Ishikawa (cell line): ENCODE measurements at regions not wholly inside any gene's neighbourhood (a gene's known extent, or its start where the extent isn't known, plus 50 kb on each side); places are given as distances from the start of the nearest gene placed in this dataset.

Experiments used
- CEBPB ChIP-seq: IDR thresholded peaks from 2 replicates; pipeline ENCODE4 v1.6.1; 2012
- CREB1 ChIP-seq: IDR thresholded peaks from 2 replicates; pipeline ENCODE4 v1.6.1; 2012; ENCODE audit warnings: low read depth
- EGR1 ChIP-seq: IDR thresholded peaks from 2 replicates; pipeline ENCODE4 v1.6.1; 2012
- EP300 ChIP-seq: IDR thresholded peaks from 2 replicates; pipeline ENCODE4 v1.6.1; 2012; ENCODE audit warnings: borderline replicate concordance
- FOXM1 ChIP-seq: IDR thresholded peaks from 2 replicates; pipeline ENCODE4 v1.6.1; 2012; ENCODE audit warnings: low read depth, borderline replicate concordance
- MAX ChIP-seq: IDR thresholded peaks from 2 replicates; pipeline ENCODE4 v1.6.1; 2012
- NFIC ChIP-seq: IDR thresholded peaks from 2 replicates; pipeline ENCODE4 v1.6.1; 2012
- RAD21 ChIP-seq: IDR thresholded peaks from 2 replicates; pipeline ENCODE4 v1.6.1; 2012; ENCODE audit warnings: low read depth
- REST ChIP-seq: IDR thresholded peaks from 2 replicates; pipeline ENCODE4 v1.6.1; 2012; ENCODE audit warnings: low read depth, mild to moderate bottlenecking
- TAF1 ChIP-seq: IDR thresholded peaks from 2 replicates; pipeline ENCODE4 v1.6.1; 2012; ENCODE audit warnings: low read depth, mild to moderate bottlenecking
- TCF12 ChIP-seq: IDR thresholded peaks from 2 replicates; pipeline ENCODE4 v1.6.1; 2012; ENCODE audit warnings: low read depth
- TEAD4 ChIP-seq: IDR thresholded peaks from 2 replicates; pipeline ENCODE4 v1.6.1; 2012
- USF1 ChIP-seq: IDR thresholded peaks from 2 replicates; pipeline ENCODE4 v1.6.1; 2012
- YY1 ChIP-seq: IDR thresholded peaks from 2 replicates; pipeline ENCODE4 v1.6.1; 2012; ENCODE audit warnings: low read depth
- ZBTB7A ChIP-seq: IDR thresholded peaks from 2 replicates; pipeline ENCODE4 v1.6.1; 2012; ENCODE audit warnings: low read depth

GRCh38 chr5:89008291-89008690, 125.3 kb upstream of the MEF2C start:
- TF ChIP-seq TCF12: no peak
- TF ChIP-seq REST: no peak
- no peak for TF ChIP-seq EGR1
- TF ChIP-seq USF1: no peak
- TF ChIP-seq CREB1: no peak
- TF ChIP-seq NFIC: no peak
- TF ChIP-seq MAX: no peak
- TF ChIP-seq CEBPB: no peak
- TF ChIP-seq EP300: no peak
- no peak for TF ChIP-seq ZBTB7A
- no peak for TF ChIP-seq TAF1
- TF ChIP-seq YY1: no peak
- TF ChIP-seq TEAD4: no peak
- TF ChIP-seq RAD21: no peak
- TF ChIP-seq FOXM1: no peak

GRCh38 chr5:89005990-89006389, 123.0 kb upstream of the MEF2C start:
- TF ChIP-seq EP300 (no peak), USF1 (no peak), ZBTB7A (no peak), CEBPB (no peak), NFIC (no peak), TAF1 (no peak), TEAD4 (no peak)

GRCh38 chr5:89004379-89004778, 121.4 kb upstream of the MEF2C start:
- TF ChIP-seq EGR1: no peak
- TF ChIP-seq YY1: no peak
- no peak for TF ChIP-seq ZBTB7A
- TF ChIP-seq EP300: no peak
- no peak for TF ChIP-seq TCF12
- TF ChIP-seq TEAD4: no peak
- TF ChIP-seq REST: no peak
- TF ChIP-seq CREB1: no peak
- TF ChIP-seq FOXM1: no peak
- TF ChIP-seq USF1: no peak
- no peak for TF ChIP-seq RAD21
- no peak for TF ChIP-seq MAX
- no peak for TF ChIP-seq NFIC

- TF ChIP-seq YY1: no peak
- no peak for TF ChIP-seq FOXM1
- TF ChIP-seq EP300: no peak
These were observed 120.6 kb upstream of the MEF2C start for GRCh38 chr5:89003563-89004036.

- TF ChIP-seq ZBTB7A (no peak), TEAD4 (no peak), TCF12 (no peak), EP300 (no peak), EGR1 (no peak)
These were observed 116.9 kb upstream of the MEF2C start for GRCh38 chr5:88999853-89000252.

- TF ChIP-seq EP300: no peak
- no peak for TF ChIP-seq RAD21
- TF ChIP-seq CREB1: no peak
- TF ChIP-seq NFIC: no peak
- no peak for TF ChIP-seq EGR1
- no peak for TF ChIP-seq TEAD4
- no peak for TF ChIP-seq TAF1
- TF ChIP-seq CEBPB: no peak
- no peak for TF ChIP-seq REST
These were observed 115.0 kb upstream of the MEF2C start for GRCh38 chr5:88997937-88998336.
